ENCODE measurements at regions not wholly inside any gene's neighbourhood (a gene's known extent, or its start where the extent isn't known, plus 50 kb on each side); places are given as distances from the start of the nearest gene placed in this dataset.

- Histone ChIP-seq H3K27ac (no peak overlapping the region), H3K36me3 (no peaks in the 10 kb centered on the region), H3K9me3 (peaks cover 0 to 15% (median 0%) of the 10 kb centered on the region in 4 donors), H3K4me1 (no peaks in the 10 kb centered on the region), H3K27me3 (no peaks in the 10 kb centered on the region), H3K4me3 (no peak overlapping the region)
- WGBS, 2 donors = 86 to 91% methylated on average over 2 of the region's 2 CpGs
- no peak for DNase-seq (ENCODE audit: low spot score in 2 of 2)
- TF ChIP-seq POLR2A (IDR thresholded peaks at IDR 0.05) = no peak
- no peak for TF ChIP-seq EP300 (IDR thresholded peaks at IDR 0.05)
- TF ChIP-seq, protein P1, sequence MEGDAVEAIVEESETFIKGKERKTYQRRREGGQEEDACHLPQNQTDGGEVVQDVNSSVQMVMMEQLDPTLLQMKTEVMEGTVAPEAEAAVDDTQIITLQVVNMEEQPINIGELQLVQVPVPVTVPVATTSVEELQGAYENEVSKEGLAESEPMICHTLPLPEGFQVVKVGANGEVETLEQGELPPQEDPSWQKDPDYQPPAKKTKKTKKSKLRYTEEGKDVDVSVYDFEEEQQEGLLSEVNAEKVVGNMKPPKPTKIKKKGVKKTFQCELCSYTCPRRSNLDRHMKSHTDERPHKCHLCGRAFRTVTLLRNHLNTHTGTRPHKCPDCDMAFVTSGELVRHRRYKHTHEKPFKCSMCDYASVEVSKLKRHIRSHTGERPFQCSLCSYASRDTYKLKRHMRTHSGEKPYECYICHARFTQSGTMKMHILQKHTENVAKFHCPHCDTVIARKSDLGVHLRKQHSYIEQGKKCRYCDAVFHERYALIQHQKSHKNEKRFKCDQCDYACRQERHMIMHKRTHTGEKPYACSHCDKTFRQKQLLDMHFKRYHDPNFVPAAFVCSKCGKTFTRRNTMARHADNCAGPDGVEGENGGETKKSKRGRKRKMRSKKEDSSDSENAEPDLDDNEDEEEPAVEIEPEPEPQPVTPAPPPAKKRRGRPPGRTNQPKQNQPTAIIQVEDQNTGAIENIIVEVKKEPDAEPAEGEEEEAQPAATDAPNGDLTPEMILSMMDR (IDR thresholded peaks at IDR 0.05) = no peak
These were observed 140.2 kb upstream of the CTTNBP2 start for GRCh38 chr7:118013252-118014010.

DNA sequence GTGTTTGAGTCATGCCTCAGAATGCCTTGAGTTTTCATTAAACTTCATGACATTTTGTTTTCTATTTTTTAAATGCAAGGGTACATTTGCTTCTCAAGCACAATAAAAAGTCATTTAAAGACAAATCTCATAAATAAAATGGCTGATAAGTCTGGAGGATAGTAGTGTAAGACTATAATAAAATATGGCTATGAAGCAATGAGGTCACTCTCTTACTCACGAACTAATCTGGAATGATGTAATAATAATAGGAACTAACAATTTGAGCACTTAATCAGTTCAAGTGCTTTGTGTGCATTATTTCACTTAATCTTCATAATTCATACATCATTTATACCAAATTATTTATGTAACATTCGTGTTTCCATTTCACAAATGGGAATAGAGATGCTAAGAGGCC, 149.3 kb upstream of the CTTNBP2 start:
- no peak overlapping the region for H3K4me3 ChIP-seq
- no peaks in the 10 kb centered on the region for H3K27me3 ChIP-seq
- DNase-seq (ENCODE audit: low spot score in 2 of 2) = no peak
- H3K27ac ChIP-seq = no peak overlapping the region
- TF ChIP-seq POLR2A (IDR thresholded peaks at IDR 0.05) (no peak), EP300 (IDR thresholded peaks at IDR 0.05) (no peak)
- TF ChIP-seq, protein P1 (IDR thresholded peaks at IDR 0.05) = no peak
- 72 to 79% methylated on average over 2 of the region's 2 CpGs for WGBS, 2 donors
- H3K36me3 ChIP-seq = no peaks in the 10 kb centered on the region
- peaks cover 0 to 18% (median 0%) of the 10 kb centered on the region in 4 donors for H3K9me3 ChIP-seq
- no peaks in the 10 kb centered on the region for H3K4me1 ChIP-seq

- TF ChIP-seq POLR2A (IDR thresholded peaks at IDR 0.05) (no peak), EP300 (IDR thresholded peaks at IDR 0.05) (no peak)
- TF ChIP-seq, protein P1 (IDR thresholded peaks at IDR 0.05) = no peak
- no peaks in the 10 kb centered on the region for H3K27me3 ChIP-seq
- 88 to 91% methylated on average over 2 of the region's 2 CpGs for WGBS, 2 donors
These were observed 153.6 kb upstream of the CTTNBP2 start for GRCh38 chr7:118026791-118027190.

GRCh38 chr7:118028226-118028625, 155.0 kb upstream of the CTTNBP2 start:
- Histone ChIP-seq H3K27me3 (no peaks in the 10 kb centered on the region), H3K4me3 (no peak overlapping the region), H3K4me1 (no peaks in the 10 kb centered on the region), H3K27ac (no peak overlapping the region), H3K36me3 (no peaks in the 10 kb centered on the region), H3K9me3 (no peaks in the 10 kb centered on the region)
- WGBS, 2 donors = 89 to 94% methylated on average over 5 of the region's 5 CpGs
- DNase-seq (ENCODE audit: low spot score in 2 of 2) = no peak
- no peak for TF ChIP-seq EP300 (IDR thresholded peaks at IDR 0.05)
- no peak for TF ChIP-seq POLR2A (IDR thresholded peaks at IDR 0.05)
- TF ChIP-seq, protein P1 (IDR thresholded peaks at IDR 0.05) = no peak

More at GRCh38 chr7:118026791-118027190, 153.6 kb upstream of the CTTNBP2 start:
- Histone ChIP-seq H3K36me3 (no peaks in the 10 kb centered on the region), H3K4me3 (no peak overlapping the region), H3K9me3 (no peaks in the 10 kb centered on the region), H3K27ac (no peak overlapping the region), H3K4me1 (no peaks in the 10 kb centered on the region)
- no peak for DNase-seq (ENCODE audit: low spot score in 2 of 2)

- H3K9me3 ChIP-seq = no peaks in the 10 kb centered on the region
- no peaks in the 10 kb centered on the region for H3K4me1 ChIP-seq
- 62 to 64% methylated on average over 6 of the region's 6 CpGs for WGBS, 2 donors
- H3K36me3 ChIP-seq = no peaks in the 10 kb centered on the region
- no peak overlapping the region for H3K27ac ChIP-seq
- no peak overlapping the region for H3K4me3 ChIP-seq
- no peaks in the 10 kb centered on the region for H3K27me3 ChIP-seq
- DNase-seq (ENCODE audit: low spot score in 2 of 2) = no peak
- TF ChIP-seq POLR2A (IDR thresholded peaks at IDR 0.05) (no peak), EP300 (IDR thresholded peaks at IDR 0.05) (no peak)
- TF ChIP-seq, protein P1 (IDR thresholded peaks at IDR 0.05) = no peak
These were observed 154.0 kb upstream of the LSM8 start for GRCh38 chr7:118029826-118030422.
